Breast epithelium (tissue), 4 donors: ENCODE measurements at regions not wholly inside any gene's neighbourhood (a gene's known extent, or its start where the extent isn't known, plus 50 kb on each side); places are given as distances from the start of the nearest gene placed in this dataset.

Source experiments
- DNase-seq, 2 donors: peaks; one replicate each; pipeline ENCODE4 v3.0.0-alpha.2; 2019; ENCODE audit warnings: low spot score in 2 of 2
- H3K27ac ChIP-seq, 2 donors: fragments of 200-600 bp; sonication (generic) in 1 of 2; one replicate each; pipeline ENCODE4 v1.5.1; 2016 to 2019; ENCODE audit warnings: mild to moderate bottlenecking in 1 of 2
- H3K27me3 ChIP-seq, 2 donors: fragments of 200-600 bp; sonication (generic) in 1 of 2; one replicate each; pipeline versions ENCODE4 v1.5.1 to v1.6.0; 2017 to 2019; ENCODE audit warnings: control low read depth in 1 of 2, mild to moderate bottlenecking in 1 of 2
- H3K36me3 ChIP-seq: fragments of 200-600 bp; one replicate; pipeline ENCODE4 v1.5.1; 2019
- H3K4me1 ChIP-seq, 2 donors: fragments of 200-600 bp; sonication (generic); one replicate each; pipeline ENCODE4 v1.5.1; 2016 to 2019; ENCODE audit warnings: control low read depth in 1 of 2
- H3K4me3 ChIP-seq, 3 donors: fragments of 200-600 bp; sonication (generic); 1 replicate in 2 of 3; 2 replicates in 1 of 3; pipeline ENCODE4 v1.5.1; 2016 to 2019; ENCODE audit warnings: mild to moderate bottlenecking in 3 of 3, moderate library complexity in 2 of 3
- H3K9me3 ChIP-seq, 2 donors: fragments of 200-600 bp; sonication (generic) in 1 of 2; one replicate each; pipeline ENCODE4 v1.5.1; 2016 to 2019; ENCODE audit warnings: control low read depth in 1 of 2
- POLR2A ChIP-seq: fragments of 450-650 bp; IDR thresholded peaks from one replicate; pipeline ENCODE4 v1.6.1; 2016; ENCODE audit warnings: antibody characterized with exemption, mild to moderate bottlenecking, moderate library complexity
- POLR2AphosphoS5 ChIP-seq, 3 donors: sonication (generic); formaldehyde crosslinking; IDR thresholded peaks; one replicate each; pipeline ENCODE4 v1.6.1; 2017; ENCODE audit warnings: antibody characterized with exemption in 3 of 3
- intact Hi-C: fragments of 100-400 bp; cut with DNase I; formaldehyde crosslinking; loops from one replicate; pipeline ENCODE4 v1.15.1; 2023; ENCODE audit warnings: low total_unique reads
- TF ChIP-seq, protein P1 (sequence below), 3 donors: fragments of 450-650 bp; IDR thresholded peaks; one replicate each; pipeline ENCODE4 v1.5.1; 2016 to 2017; ENCODE audit warnings: antibody characterized with exemption in 3 of 3, mild to moderate bottlenecking in 3 of 3, moderate library complexity in 3 of 3

GRCh38 chr6:94668876-94669275, 908.5 kb upstream of the MANEA start:
- Histone ChIP-seq H3K27me3 (no peaks in the 10 kb centered on the region), H3K4me3 (no peak overlapping the region), H3K9me3 (no peaks in the 10 kb centered on the region), H3K4me1 (no peaks in the 10 kb centered on the region), H3K27ac (no peak overlapping the region), H3K36me3 (peaks cover 4% of the 10 kb centered on the region)
- TF ChIP-seq POLR2AphosphoS5 (IDR thresholded peaks at IDR 0.05) (no peak), POLR2A (no peak)
- intact Hi-C loops: no loop called here
- no peak for DNase-seq

DNA sequence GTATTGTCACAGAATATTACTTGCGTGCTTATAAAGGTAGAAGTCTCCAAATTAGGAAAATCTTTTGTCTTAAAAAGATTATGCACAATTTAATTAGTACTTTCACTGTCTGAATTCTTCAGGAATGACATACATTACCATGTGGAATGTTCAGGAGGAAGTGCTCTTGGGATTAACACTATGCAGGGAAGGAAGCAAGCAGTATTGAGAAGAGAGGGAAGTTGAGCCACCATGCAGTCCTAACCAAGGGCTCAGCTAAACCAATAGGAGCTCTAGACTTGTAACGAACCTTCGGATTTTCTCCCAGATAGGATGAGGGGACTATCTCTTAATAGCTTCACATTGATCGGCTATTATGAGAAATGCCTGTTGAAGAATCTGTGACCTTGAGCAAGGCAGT, 918.4 kb upstream of the MANEA start:
- no peaks in the 10 kb centered on the region for H3K4me1 ChIP-seq
- intact Hi-C loops: no loop called here

GRCh38 chr6:94651239-94651638, 926.1 kb upstream of the MANEA start:
- Histone ChIP-seq H3K9me3 (peaks cover 0 to 5% of the 10 kb centered on the region in 2 donors), H3K27ac (no peak overlapping the region), H3K36me3 (no peaks in the 10 kb centered on the region), H3K27me3 (no peaks in the 10 kb centered on the region), H3K4me1 (no peaks in the 10 kb centered on the region), H3K4me3 (no peak overlapping the region)
- TF ChIP-seq, protein P1, sequence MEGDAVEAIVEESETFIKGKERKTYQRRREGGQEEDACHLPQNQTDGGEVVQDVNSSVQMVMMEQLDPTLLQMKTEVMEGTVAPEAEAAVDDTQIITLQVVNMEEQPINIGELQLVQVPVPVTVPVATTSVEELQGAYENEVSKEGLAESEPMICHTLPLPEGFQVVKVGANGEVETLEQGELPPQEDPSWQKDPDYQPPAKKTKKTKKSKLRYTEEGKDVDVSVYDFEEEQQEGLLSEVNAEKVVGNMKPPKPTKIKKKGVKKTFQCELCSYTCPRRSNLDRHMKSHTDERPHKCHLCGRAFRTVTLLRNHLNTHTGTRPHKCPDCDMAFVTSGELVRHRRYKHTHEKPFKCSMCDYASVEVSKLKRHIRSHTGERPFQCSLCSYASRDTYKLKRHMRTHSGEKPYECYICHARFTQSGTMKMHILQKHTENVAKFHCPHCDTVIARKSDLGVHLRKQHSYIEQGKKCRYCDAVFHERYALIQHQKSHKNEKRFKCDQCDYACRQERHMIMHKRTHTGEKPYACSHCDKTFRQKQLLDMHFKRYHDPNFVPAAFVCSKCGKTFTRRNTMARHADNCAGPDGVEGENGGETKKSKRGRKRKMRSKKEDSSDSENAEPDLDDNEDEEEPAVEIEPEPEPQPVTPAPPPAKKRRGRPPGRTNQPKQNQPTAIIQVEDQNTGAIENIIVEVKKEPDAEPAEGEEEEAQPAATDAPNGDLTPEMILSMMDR (IDR thresholded peaks at IDR 0.05): no peak
- TF ChIP-seq POLR2AphosphoS5 (IDR thresholded peaks at IDR 0.05) (no peak), POLR2A (no peak)
- no peak for DNase-seq
- intact Hi-C loops: no loop called here

More for the DNA sequence above, 918.4 kb upstream of the MANEA start:
- H3K4me3 ChIP-seq: no peak overlapping the region
- TF ChIP-seq POLR2AphosphoS5 (IDR thresholded peaks at IDR 0.05): no peak
- no peak for TF ChIP-seq POLR2A
- TF ChIP-seq, protein P1 (IDR thresholded peaks at IDR 0.05): no peak
- peaks cover 0 to 5% of the 10 kb centered on the region in 2 donors for H3K9me3 ChIP-seq
- DNase-seq: no peak
- no peaks in the 10 kb centered on the region for H3K27me3 ChIP-seq
- H3K36me3 ChIP-seq: no peaks in the 10 kb centered on the region
- H3K27ac ChIP-seq: no peak overlapping the region

DNA sequence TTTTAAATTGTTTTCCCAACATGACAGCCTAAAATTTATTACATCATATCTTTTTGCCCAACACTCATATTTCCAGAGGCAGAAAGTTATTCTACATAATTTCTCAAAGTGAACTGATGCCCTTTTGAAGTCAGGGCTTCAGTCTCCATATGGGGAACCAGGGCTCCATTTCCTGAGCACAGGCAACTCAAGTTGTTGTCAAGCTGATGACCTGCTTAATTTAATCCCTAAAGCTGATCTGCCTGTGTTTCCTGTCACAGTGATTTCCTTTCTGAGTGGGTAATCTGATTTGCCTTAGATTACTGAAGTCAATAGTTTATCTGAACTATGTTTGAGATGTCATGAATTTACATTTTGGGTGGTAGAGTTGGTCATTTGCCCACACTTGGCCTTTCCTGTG, 932.1 kb upstream of the MANEA start:
- intact Hi-C loops: no loop called here
- H3K36me3 ChIP-seq: no peaks in the 10 kb centered on the region

DNA sequence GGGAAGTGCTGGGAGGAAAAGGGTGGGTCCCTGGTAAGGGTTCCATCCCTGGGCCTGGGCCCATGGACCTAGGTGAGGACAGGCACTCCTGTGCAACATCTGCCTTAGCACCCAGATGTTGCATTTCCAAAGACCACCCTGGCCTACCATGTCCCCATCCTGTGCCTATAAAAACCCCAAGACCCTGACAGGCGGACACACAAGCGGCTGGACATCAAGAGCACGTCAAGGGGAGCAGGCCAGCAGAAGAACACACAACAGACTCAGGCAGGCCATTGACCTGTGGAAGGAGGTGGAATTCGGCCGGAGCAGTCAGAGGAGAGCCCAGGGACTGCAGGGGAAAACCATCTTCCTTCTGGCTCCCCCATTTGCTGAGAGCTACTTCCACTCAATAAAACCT, 937.8 kb upstream of the MANEA start:
- H3K9me3 ChIP-seq: no peaks in the 10 kb centered on the region
- TF ChIP-seq, protein P1 (IDR thresholded peaks at IDR 0.05): no peak
- TF ChIP-seq POLR2AphosphoS5 (IDR thresholded peaks at IDR 0.05) (no peak), POLR2A (no peak)
- H3K36me3 ChIP-seq: no peaks in the 10 kb centered on the region
- intact Hi-C loops: no loop called here
- H3K27me3 ChIP-seq: no peaks in the 10 kb centered on the region
- H3K4me1 ChIP-seq: no peaks in the 10 kb centered on the region
- DNase-seq: no peak
- no peak overlapping the region for H3K4me3 ChIP-seq
- no peak overlapping the region for H3K27ac ChIP-seq

More for the DNA sequence above, 932.1 kb upstream of the MANEA start:
- Histone ChIP-seq H3K27me3 (no peaks in the 10 kb centered on the region), H3K9me3 (no peaks in the 10 kb centered on the region), H3K4me1 (no peaks in the 10 kb centered on the region), H3K27ac (no peak overlapping the region), H3K4me3 (no peak overlapping the region)
- no peak for DNase-seq
- no peak for TF ChIP-seq POLR2A
- TF ChIP-seq, protein P1 (IDR thresholded peaks at IDR 0.05): no peak
- TF ChIP-seq POLR2AphosphoS5 (IDR thresholded peaks at IDR 0.05): no peak
